Osteocyte (in vitro differentiated cells): ENCODE measurements at regions not wholly inside any gene's neighbourhood (a gene's known extent, or its start where the extent isn't known, plus 50 kb on each side); places are given as distances from the start of the nearest gene placed in this dataset.

Source experiments
- DNase-seq: peaks from one replicate; pipeline ENCODE4 v3.0.0; 2021; ENCODE audit warnings: mixed read lengths; ENCODE audit not compliant: unreplicated experiment; ENCODE audit errors: extremely low spot score
- H3K27ac Mint-ChIP-seq: one replicate; pipeline ENCODE4 v1.8.0; 2021; ENCODE audit warnings: mild to moderate bottlenecking, mixed read lengths; ENCODE audit not compliant: unreplicated experiment
- H3K27me3 Mint-ChIP-seq: one replicate; pipeline ENCODE4 v1.8.0; 2021; ENCODE audit warnings: mixed read lengths; ENCODE audit not compliant: unreplicated experiment
- H3K36me3 Mint-ChIP-seq: one replicate; pipeline ENCODE4 v1.8.0; 2021; ENCODE audit warnings: mixed read lengths; ENCODE audit not compliant: unreplicated experiment
- H3K4me1 Mint-ChIP-seq: one replicate; pipeline ENCODE4 v1.8.0; 2021; ENCODE audit warnings: mixed read lengths; ENCODE audit not compliant: unreplicated experiment
- H3K4me3 Mint-ChIP-seq: one replicate; pipeline ENCODE4 v1.8.0; 2021; ENCODE audit warnings: mild to moderate bottlenecking, moderate library complexity, mixed read lengths; ENCODE audit not compliant: unreplicated experiment
- H3K9me3 Mint-ChIP-seq: one replicate; pipeline ENCODE4 v1.8.0; 2021; ENCODE audit warnings: mixed read lengths; ENCODE audit not compliant: unreplicated experiment
- TF ChIP-seq, protein P1 (sequence below): fragments of 200-600 bp; sonication (generic); IDR thresholded peaks from 2 replicates; pipeline ENCODE4 v1.5.0; 2021; ENCODE audit warnings: antibody characterized with exemption, mild to moderate bottlenecking, moderate library complexity

DNA sequence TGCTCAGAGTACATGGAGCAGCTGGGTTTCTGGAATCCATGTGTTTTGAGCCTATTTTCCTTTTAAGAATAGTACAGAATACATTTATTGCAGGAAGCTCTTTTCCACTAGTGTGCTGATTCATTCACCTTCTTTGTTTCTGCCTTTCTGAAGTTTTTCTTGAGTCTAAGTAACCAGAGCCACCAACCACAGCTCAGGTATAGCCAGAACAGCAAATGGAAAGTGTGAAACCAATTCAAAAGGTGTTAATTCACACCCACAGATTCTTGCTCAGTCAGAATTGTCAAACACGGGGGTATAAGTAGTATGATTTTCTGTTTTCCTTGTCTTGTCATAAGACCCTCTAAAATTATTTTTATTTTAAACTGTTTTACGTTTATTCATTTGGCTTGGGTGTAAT lies 75.9 kb upstream of the DYNAP start:
- DNase-seq, result no peak
- Mint-ChIP-seq H3K4me1 (no peaks in the 10 kb centered on the region), H3K9me3 (no peaks in the 10 kb centered on the region), H3K4me3 (no peak overlapping the region), H3K27ac (no peak overlapping the region), H3K27me3 (peaks cover 20% of the 10 kb centered on the region), H3K36me3 (no peaks in the 10 kb centered on the region)
- TF ChIP-seq, protein P1, sequence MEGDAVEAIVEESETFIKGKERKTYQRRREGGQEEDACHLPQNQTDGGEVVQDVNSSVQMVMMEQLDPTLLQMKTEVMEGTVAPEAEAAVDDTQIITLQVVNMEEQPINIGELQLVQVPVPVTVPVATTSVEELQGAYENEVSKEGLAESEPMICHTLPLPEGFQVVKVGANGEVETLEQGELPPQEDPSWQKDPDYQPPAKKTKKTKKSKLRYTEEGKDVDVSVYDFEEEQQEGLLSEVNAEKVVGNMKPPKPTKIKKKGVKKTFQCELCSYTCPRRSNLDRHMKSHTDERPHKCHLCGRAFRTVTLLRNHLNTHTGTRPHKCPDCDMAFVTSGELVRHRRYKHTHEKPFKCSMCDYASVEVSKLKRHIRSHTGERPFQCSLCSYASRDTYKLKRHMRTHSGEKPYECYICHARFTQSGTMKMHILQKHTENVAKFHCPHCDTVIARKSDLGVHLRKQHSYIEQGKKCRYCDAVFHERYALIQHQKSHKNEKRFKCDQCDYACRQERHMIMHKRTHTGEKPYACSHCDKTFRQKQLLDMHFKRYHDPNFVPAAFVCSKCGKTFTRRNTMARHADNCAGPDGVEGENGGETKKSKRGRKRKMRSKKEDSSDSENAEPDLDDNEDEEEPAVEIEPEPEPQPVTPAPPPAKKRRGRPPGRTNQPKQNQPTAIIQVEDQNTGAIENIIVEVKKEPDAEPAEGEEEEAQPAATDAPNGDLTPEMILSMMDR, result no peak

DNA sequence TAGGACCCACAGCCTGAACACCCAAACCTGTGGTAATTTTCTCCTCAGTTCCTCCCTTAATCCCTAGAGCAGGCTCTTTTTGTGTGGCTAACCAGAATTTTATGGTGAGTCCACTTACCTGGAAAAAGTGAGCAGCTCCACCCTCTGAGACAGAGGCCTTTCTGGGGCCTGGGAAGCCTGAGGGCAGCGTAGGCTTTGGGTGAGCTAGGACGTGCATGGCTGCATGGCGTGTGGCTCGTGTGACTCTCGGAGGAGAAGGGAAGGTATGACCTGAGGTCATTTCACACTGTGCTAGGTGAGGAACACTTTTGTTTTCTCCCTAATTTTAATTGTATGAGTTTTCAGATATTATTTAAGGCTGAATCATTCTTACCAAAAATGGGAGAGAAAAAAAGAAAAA lies 73.5 kb upstream of the DYNAP start:
- Mint-ChIP-seq H3K4me1 (no peaks in the 10 kb centered on the region), H3K4me3 (no peak overlapping the region), H3K9me3 (no peaks in the 10 kb centered on the region), H3K36me3 (no peaks in the 10 kb centered on the region), H3K27me3 (peaks cover 7% of the 10 kb centered on the region), H3K27ac (no peak overlapping the region)
- TF ChIP-seq, protein P1, result no peak
- DNase-seq, result no peak

DNA sequence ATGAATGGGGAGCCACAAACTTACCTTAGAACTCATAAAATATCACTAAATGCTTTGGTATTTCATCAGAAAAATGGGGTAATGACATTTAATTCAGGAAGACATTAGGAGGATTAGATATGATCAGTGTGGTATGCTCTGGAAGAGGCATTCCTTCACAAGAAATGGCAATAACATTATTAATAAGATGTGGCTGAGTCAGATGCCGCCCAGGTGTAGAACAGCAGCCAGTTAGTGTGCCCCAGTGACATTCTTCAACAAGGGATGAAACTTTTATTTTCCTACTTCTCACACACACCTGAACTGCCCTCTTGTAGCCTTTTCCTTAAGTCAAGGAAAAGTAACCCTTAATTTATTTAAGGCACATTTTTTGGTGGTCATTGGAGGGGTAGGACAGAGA lies 69.2 kb upstream of the DYNAP start:
- Mint-ChIP-seq H3K4me1 (no peaks in the 10 kb centered on the region), H3K27me3 (no peaks in the 10 kb centered on the region), H3K4me3 (no peak overlapping the region), H3K9me3 (no peaks in the 10 kb centered on the region), H3K36me3 (no peaks in the 10 kb centered on the region), H3K27ac (no peak overlapping the region)
- DNase-seq, result no peak
- TF ChIP-seq, protein P1, result no peak

DNA sequence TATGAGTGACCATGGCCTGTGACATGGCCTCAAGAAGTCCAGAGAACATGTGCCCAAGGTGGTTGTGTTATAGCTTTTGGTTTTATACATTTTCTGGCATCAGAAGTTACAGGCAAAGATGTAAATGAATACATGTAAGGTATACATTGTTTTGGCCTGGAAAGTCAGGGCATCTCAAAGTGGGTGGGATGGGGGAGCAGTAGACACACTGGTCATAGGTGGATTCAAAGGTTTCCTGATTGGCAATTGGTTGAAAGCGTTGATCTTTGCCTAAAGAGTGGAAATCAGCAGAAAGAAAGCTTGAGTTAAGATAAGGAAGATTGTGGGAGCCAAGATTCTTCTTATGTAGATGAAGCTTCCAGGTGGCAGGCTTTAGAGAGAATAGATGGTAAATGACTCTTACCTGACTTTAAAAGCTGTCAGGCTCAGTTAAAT lies 62.1 kb upstream of the DYNAP start:
- Mint-ChIP-seq H3K4me3 (no peak overlapping the region), H3K27me3 (no peaks in the 10 kb centered on the region), H3K36me3 (no peaks in the 10 kb centered on the region), H3K27ac (no peak overlapping the region), H3K4me1 (no peaks in the 10 kb centered on the region), H3K9me3 (no peaks in the 10 kb centered on the region)
- TF ChIP-seq, protein P1, result no peak
- DNase-seq, result no peak

DNA sequence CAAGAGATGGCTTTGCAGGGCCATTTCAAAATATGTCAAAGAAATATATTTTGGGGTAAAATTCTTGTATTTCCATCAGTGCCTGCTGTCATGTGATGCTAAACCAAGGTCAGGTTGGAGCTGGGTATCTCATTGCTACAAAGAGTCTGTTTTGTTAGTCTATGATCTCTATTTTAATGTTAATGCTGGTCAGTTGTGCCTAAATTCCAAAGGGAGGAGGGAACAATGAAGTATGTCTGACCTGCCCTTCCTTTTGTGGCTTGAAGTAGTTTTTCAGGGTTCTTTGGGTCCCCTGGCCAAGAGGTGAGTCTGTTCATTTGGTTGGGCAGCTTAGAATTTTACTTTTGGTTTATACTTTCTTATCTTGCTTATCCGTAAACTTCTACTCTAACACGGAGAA lies 61.6 kb upstream of the DYNAP start:
- Mint-ChIP-seq H3K9me3 (no peaks in the 10 kb centered on the region), H3K27ac (no peak overlapping the region), H3K36me3 (no peaks in the 10 kb centered on the region), H3K4me3 (no peak overlapping the region), H3K27me3 (no peaks in the 10 kb centered on the region), H3K4me1 (no peaks in the 10 kb centered on the region)
- TF ChIP-seq, protein P1, result no peak
- DNase-seq, result no peak
